ENCODE measurements at regions not wholly inside any gene's neighbourhood (a gene's known extent, or its start where the extent isn't known, plus 50 kb on each side); places are given as distances from the start of the nearest gene placed in this dataset.

GRCh38 chr3:103158183-103158582 is 723.4 kb downstream of the ZPLD1 start (continued):
- no peak for TF ChIP-seq RFX5 (IDR thresholded peaks at IDR 0.05; ENCODE audit: low read depth, low read length)

DNA sequence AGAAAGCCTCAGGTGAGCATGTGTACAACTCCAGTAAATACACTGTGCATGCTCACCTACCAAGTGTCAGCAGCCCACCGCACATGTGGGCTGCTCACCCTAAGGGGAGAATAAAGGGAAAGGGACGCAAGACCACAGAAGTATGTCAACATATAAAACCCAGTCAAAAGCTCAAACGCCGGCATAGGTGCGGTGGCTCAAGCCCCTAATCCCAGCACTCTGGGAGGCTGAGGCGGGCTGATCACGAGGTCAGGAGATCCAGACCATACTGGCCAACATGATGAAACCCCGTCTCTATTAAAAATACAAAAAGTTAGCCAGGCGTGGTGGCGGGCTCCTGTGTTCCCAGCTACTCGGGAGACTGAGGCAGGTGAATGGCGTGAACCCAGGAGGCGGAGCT is 732.1 kb downstream of the ZPLD1 start:
- Histone ChIP-seq H3K79me2 (ENCODE audit: control insufficient read depth, insufficient read depth, low read length) (no peaks in the 10 kb centered on the region), H3K9me3 (replicated peaks; ENCODE audit: control insufficient read depth, insufficient read depth, low read length) (no peaks in the 10 kb centered on the region), H2AFZ (ENCODE audit: control insufficient read depth, low read depth, low read length) (no peak overlapping the region), H3K27me3 (replicated peaks in 1 of 2; ENCODE audit: control insufficient read depth in 2 of 2, insufficient read depth in 2 of 2, low read length in 1 of 2) (no peaks in the 10 kb centered on the region), H3K4me2 (ENCODE audit: control insufficient read depth, insufficient read depth) (no peak overlapping the region), H3K9ac (ENCODE audit: control insufficient read depth, insufficient read depth, low read length) (no peak overlapping the region), H3K27ac (ENCODE audit: control insufficient read depth, insufficient read depth) (no peak overlapping the region), H4K20me1 (ENCODE audit: control insufficient read depth, insufficient read depth) (no peaks in the 10 kb centered on the region), H3K4me3 (no peak overlapping the region), H3K4me1 (ENCODE audit: control insufficient read depth, insufficient read depth, low read length) (no peaks in the 10 kb centered on the region), H3K36me3 (ENCODE audit: control insufficient read depth in 2 of 2, insufficient read depth in 2 of 2, low read length in 1 of 2) (no peaks in the 10 kb centered on the region)
- ChIA-PET RAD21 (ENCODE audit: unreplicated experiment) (no interaction called here), POLR2A (no interaction called here), SMC1A (ENCODE audit: uncharacterized antibody, unreplicated experiment) (interaction anchor here (1.0 kb wide), 1 partner anchor 10 kb away, joined by 3 read pairs; no protein-coding TSS in a partner anchor), CTCF (no interaction called here)
- in situ Hi-C loops (cut with MboI): no loop called here
- DNase-seq (ENCODE audit: low read depth, low spot score) (no peak), ATAC-seq (no peak), FAIRE-seq (no peak)
- no TSS peak for BruUV-seq (replicated peaks)
- intact Hi-C loops (cut with micrococcal nuclease; ENCODE audit: unreplicated experiment): no loop called here
- WGBS (ENCODE audit: insufficient coverage, insufficient replicate concordance, low lambda C conversion rate, missing lambda C conversion rate): 73% methylated on average over 13 of the region's 13 CpGs
- TF ChIP-seq, protein P1, sequence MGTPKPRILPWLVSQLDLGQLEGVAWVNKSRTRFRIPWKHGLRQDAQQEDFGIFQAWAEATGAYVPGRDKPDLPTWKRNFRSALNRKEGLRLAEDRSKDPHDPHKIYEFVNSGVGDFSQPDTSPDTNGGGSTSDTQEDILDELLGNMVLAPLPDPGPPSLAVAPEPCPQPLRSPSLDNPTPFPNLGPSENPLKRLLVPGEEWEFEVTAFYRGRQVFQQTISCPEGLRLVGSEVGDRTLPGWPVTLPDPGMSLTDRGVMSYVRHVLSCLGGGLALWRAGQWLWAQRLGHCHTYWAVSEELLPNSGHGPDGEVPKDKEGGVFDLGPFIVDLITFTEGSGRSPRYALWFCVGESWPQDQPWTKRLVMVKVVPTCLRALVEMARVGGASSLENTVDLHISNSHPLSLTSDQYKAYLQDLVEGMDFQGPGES (IDR thresholded peaks at IDR 0.05): no peak
- no peak for TF ChIP-seq GATAD2B (conservative IDR thresholded peaks at IDR 0.05; ENCODE audit: low read depth)
- no peak for TF ChIP-seq IRF5 (IDR thresholded peaks at IDR 0.05; ENCODE audit: borderline replicate concordance)
- no peak for TF ChIP-seq NR2C1 (IDR thresholded peaks at IDR 0.05)
- TF ChIP-seq, protein P2, sequence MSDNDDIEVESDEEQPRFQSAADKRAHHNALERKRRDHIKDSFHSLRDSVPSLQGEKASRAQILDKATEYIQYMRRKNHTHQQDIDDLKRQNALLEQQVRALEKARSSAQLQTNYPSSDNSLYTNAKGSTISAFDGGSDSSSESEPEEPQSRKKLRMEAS (IDR thresholded peaks at IDR 0.05; ENCODE audit: low read depth, low read length): no peak
- TF ChIP-seq, protein P3, sequence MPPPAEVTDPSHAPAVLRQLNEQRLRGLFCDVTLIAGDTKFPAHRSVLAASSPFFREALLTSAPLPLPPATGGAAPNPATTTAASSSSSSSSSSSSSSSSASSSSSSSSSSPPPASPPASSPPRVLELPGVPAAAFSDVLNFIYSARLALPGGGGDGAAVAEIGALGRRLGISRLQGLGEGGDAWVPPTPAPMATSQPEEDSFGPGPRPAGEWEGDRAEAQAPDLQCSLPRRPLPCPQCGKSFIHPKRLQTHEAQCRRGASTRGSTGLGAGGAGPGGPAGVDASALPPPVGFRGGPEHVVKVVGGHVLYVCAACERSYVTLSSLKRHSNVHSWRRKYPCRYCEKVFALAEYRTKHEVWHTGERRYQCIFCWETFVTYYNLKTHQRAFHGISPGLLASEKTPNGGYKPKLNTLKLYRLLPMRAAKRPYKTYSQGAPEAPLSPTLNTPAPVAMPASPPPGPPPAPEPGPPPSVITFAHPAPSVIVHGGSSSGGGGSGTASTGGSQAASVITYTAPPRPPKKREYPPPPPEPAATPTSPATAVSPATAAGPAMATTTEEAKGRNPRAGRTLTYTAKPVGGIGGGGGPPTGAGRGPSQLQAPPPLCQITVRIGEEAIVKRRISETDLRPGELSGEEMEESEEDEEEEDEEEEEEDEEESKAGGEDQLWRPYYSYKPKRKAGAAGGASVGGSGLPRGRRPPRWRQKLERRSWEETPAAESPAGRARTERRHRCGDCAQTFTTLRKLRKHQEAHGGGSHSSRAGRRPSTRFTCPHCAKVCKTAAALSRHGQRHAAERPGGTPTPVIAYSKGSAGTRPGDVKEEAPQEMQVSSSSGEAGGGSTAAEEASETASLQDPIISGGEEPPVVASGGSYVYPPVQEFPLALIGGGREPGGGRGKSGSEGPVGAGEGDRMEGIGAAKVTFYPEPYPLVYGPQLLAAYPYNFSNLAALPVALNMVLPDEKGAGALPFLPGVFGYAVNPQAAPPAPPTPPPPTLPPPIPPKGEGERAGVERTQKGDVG (CRISPR knock-in tag; IDR thresholded peaks at IDR 0.05): no peak
- TF ChIP-seq ZNF384 (IDR thresholded peaks at IDR 0.05; ENCODE audit: borderline replicate concordance, low read depth, low read length): no peak
- TF ChIP-seq STAT3 (IDR thresholded peaks at IDR 0.05; ENCODE audit: low read depth, low read length): no peak
- no peak for TF ChIP-seq TARDBP (IDR thresholded peaks at IDR 0.05; ENCODE audit: borderline replicate concordance)
- TF ChIP-seq ELK1 (IDR thresholded peaks at IDR 0.05; ENCODE audit: low read depth, low read length): no peak
- TF ChIP-seq, protein P4, sequence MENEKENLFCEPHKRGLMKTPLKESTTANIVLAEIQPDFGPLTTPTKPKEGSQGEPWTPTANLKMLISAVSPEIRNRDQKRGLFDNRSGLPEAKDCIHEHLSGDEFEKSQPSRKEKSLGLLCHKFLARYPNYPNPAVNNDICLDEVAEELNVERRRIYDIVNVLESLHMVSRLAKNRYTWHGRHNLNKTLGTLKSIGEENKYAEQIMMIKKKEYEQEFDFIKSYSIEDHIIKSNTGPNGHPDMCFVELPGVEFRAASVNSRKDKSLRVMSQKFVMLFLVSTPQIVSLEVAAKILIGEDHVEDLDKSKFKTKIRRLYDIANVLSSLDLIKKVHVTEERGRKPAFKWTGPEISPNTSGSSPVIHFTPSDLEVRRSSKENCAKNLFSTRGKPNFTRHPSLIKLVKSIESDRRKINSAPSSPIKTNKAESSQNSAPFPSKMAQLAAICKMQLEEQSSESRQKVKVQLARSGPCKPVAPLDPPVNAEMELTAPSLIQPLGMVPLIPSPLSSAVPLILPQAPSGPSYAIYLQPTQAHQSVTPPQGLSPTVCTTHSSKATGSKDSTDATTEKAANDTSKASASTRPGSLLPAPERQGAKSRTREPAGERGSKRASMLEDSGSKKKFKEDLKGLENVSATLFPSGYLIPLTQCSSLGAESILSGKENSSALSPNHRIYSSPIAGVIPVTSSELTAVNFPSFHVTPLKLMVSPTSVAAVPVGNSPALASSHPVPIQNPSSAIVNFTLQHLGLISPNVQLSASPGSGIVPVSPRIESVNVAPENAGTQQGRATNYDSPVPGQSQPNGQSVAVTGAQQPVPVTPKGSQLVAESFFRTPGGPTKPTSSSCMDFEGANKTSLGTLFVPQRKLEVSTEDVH (IDR thresholded peaks at IDR 0.05; ENCODE audit: low read depth, partially characterized antibody): no peak
- TF ChIP-seq POLR2AphosphoS5 (IDR thresholded peaks at IDR 0.05; ENCODE audit: low read length): no peak
- no peak for TF ChIP-seq HDAC2 (IDR thresholded peaks at IDR 0.05)
- TF ChIP-seq SREBF1 (IDR thresholded peaks at IDR 0.05; ENCODE audit: low read length): no peak
